Ovary (tissue), 3 donors: ENCODE measurements at regions not wholly inside any gene's neighbourhood (a gene's known extent, or its start where the extent isn't known, plus 50 kb on each side); places are given as distances from the start of the nearest gene placed in this dataset.

Experiments
- CTCF ChIP-seq, 3 donors: fragments of 450-650 bp in 2 of 3; fragments of 200-600 bp in 1 of 3; IDR thresholded peaks; one replicate each; pipeline versions ENCODE4 v1.5.1 to v1.8.0; 2016 to 2022; ENCODE audit warnings: antibody characterized with exemption in 3 of 3, mild to moderate bottlenecking in 1 of 3
- EP300 ChIP-seq: sonication (generic); formaldehyde crosslinking; IDR thresholded peaks from one replicate; pipeline ENCODE4 v1.6.1; 2017; ENCODE audit warnings: antibody characterized with exemption
- donor health status: DM: no; HTN: no; CAD: no.

GRCh38 chr16:6034511-6034910 is 936.9 kb upstream of the EEF2KMT start:
- TF ChIP-seq EP300 (no peak), CTCF (IDR thresholded peaks at IDR 0.05) (no peak)
